ENCODE measurements at regions not wholly inside any gene's neighbourhood (a gene's known extent, or its start where the extent isn't known, plus 50 kb on each side); places are given as distances from the start of the nearest gene placed in this dataset.

DNA sequence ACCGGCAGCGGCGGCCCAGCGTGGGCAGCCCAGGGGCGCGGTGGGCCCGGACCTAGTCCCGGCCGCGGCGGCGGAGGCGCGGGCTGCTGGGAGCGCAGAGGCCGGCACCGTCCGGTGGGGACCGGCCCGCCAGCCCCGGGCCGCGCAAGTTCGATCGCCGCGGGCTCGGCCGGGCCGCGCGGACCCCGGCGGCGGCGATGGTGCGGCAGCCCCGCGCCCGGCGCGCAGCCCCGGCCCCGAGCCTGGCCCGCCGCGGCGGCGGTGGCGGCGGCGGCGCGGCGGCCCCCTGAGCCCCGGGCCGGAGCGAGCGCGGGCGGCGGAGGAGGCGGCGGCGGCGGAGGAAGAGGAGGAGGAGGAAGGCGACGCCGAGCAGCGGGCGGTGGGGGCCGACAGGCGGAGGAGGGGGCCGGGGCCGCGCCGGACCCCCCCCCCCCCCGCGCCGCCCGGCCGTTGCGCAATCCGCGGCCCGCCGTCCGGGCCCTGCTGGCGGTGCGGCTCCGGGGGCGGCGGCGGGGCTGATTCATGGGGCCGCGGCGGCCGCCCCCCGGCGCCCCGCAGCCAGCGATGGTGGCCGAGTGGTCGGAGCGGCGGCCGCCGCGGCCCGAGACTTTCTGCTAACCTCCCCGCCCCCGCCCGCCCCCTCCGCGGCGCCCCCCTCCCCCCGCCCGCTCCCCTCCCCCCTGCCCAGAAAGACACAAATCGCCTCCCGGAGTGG lies 1251.9 kb downstream of the BRD1 start:
- no peak for DNase-seq (ENCODE audit: low read depth)

DNA sequence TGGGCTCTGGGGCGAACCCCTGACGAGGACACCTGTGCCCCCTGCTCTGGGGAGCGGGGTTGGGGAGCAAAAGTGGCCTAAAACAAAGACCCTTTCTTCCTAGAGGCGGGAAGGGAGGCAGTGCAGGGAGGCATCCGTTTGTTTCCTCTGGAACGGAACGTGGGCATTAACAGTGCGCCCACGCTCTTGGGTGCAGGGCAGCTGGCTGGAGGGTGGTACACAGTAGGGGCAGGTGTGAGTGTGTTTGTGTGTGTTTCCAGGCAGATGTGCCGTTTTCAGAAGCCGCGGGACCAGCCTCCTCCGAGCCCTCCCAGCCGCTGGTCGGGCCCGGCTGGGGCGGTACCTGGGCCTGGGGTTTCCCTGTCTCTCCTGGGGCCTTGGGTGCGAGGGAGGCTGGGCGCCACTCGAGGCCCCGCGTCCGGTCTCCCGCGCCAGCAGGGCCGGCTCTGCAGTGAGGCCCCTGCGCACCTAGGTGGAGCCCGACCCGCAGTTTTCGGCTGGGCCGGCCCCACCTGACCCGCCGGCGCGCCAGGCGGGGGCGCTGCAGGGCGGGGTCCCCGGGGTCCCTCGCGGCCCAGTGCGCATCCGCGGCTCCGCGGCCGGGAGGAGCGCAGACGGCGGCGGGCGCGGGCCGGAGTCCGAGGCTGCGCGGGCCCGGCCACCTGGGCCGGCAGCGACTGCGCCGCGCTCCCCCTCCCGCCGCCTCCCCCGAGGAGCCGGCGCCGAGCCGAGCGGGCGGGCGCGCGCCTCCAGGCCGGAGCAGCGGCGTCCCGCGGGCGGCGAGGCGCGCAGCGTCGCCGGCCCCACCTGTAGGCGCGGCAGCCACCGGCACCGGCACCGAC lies 1252.7 kb downstream of the BRD1 start:
- DNase-seq (ENCODE audit: low read depth), result no peak

DNA sequence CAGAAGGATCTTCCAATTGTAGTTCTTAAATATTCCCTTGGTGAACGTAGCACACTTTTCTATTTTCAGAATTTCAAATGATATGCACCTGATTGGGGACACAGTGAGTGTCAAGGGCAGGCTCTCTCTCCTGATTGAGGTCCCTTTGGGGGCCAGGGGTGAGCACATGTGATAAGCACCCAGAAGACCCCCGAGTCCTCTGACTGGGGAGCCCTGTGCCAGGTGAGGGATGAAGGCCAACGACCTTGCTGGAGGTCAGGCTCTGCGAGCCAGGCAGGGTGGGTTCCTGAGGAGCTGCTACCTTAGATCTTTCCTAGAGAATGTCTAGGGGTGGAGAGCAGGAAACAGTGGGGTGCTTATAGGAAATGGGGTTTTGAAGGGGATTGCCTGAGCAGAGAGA lies 1253.9 kb downstream of the BRD1 start:
- no peak for DNase-seq (ENCODE audit: low read depth)

DNA sequence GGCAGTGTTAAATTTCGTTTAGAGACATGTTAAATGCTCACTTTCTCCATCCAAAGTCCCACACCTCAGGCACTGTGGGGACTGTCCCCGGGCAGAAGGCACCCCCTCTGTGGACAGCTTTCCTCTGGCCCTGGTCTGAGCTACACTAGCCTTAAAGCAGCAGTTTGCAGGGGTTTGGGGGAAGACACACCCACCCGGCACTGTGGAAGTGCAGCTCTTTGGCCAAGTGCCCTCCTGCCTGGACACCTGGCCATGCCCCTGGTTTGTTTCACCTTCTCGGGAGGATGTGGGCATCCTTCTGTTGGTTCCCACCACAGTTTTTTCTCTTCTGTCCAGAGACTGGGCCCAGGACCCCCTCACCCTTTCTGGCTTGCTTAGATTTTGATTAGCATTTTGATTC lies 1254.7 kb downstream of the BRD1 start:
- no peak for DNase-seq (ENCODE audit: low read depth)

DNA sequence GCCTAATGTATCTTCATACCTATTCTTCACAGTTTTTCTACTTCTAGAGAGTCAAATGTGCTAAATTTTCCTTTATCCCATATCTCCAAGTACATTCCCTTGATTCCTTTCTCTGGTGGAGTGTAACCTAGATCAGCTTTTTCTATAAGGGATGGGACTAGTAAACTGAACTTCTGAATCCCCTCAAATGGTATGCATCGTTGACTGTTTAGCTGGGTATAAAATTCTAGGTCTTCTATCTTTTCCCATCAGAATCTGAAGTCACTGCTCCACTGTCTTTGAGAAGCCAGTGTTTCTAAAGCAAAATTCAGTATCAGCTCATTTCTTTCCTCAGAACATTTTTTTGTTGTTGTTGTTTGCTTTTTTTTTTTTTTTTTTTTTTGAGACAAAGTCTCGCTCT lies 1256.8 kb downstream of the BRD1 start:
- DNase-seq (ENCODE audit: low read depth), result no peak

DNA sequence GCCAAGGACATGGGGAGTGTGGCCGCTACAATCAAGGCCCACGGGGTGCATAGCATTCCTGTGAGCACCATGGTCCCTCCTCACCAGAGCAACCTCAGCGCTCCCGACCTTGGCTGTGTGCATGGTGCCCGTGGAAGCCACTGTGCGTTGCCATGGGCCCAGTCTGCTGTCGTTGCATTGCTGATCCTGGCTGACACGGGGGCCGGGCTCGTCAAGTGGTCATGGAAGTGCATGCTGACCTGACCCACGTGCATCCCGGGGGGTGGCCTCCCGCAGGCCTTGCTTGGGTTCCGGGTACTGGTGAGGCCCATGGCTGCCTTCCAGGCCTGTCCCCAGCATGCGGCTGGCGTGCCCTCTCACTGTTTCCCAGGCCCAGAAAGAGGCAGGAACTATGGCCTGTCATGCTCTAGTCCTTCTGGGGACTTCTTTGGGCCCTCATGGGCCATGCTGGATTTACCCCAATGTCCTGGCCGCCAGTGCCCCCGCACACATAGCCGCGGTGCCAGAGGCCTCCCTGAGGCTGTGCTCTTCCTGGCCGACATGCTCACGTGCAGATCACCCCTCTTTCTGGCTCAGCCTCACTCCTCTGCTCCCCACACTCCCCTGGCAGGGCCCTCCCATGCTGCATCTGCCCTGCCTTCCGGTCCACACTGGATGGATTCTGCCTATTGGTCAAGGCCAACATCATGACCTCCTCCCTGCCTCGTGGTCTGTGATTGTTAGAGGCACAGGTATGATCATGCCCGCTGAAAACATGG lies 1258.0 kb downstream of the BRD1 start:
- no peak for DNase-seq (ENCODE audit: low read depth)

DNA sequence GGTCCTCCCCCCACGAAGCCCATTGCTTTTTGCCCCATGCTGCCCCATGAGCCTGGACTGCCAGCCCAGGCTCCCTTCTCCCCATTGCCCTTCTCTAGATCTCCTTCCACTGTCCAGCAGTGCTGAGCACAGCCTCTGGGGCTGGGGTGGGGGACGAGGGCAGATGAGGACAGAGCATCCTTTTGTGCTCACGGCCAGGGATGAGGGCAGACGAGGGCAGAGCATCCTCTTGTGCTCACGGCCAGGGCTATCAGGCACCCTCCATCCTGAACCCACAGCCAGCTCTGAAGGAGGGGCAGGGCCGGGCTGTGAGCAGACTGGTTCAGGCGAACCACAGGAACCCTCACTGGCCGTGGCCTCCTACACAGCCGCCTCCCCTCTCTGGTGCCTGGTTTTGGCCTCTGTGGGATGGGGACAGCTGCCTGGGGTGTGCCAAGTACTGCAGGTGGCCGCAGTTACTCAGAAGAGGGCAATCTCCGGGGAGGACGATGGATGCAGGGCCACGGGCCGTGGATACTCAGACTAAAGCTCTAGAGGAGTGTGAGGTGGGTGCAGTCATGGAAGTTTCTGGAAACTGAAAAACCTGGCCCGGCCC lies 1258.8 kb downstream of the BRD1 start:
- DNase-seq (ENCODE audit: low read depth), result no peak

DNA sequence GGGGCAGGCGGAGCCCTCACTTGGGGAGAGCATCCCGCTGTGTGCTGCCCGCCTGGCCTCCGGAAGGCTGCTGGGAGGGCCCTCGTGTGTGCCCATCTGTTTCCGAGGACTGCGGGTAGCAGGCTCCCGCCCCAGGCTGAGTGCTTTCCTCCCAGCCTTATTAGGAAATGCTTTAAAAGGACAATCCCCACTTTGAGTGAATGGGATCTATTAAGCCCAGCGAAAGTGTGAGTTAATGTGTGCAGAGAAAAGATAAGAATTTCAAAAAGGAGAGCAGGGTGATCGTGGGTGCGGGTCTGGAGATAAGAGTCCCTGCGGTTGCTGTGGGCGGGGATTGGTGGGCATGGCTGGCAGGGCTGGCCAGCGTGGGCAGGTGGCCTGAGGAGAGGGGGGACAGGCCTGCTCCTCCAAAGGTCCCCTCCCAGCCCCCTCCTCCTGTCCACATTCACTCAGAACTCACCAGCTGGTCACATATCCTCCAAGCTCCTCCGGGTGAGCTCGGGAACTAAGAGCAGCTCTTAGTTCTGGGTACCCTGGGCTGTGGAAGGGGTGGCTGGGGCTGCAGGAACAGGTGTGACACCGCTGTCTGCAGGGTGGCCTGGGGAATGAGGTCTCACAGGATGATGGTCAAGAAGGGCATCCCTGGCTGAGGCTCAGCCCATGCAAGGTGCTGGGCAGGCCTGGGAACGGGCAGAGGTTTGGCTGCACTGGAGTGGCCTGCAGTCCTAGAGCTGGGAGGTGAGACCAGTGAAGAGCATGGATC lies 1260.3 kb downstream of the BRD1 start:
- no peak for DNase-seq (ENCODE audit: low read depth)

DNA sequence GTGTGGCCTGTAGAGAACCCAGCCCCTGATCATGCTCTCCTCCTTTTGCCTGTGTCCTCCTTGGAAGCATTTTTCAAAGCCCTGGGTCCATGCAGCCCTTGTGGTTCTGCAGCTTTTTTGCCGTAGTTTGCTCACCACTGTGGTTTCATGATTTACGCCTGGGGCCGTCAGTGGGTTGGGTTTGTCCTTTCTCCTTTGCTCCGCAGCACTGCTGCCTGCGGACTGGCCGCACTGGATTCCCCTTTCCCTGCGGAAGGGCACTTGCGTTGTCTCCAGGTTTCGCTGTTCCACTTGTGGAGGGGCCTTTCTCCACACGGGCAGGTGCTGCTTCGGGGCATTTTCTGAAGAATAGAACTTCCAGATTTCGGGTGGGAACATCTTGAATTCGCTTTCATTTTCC lies 1260.9 kb downstream of the BRD1 start:
- peak; percentile 23 for DNase-seq (ENCODE audit: low read depth)

DNA sequence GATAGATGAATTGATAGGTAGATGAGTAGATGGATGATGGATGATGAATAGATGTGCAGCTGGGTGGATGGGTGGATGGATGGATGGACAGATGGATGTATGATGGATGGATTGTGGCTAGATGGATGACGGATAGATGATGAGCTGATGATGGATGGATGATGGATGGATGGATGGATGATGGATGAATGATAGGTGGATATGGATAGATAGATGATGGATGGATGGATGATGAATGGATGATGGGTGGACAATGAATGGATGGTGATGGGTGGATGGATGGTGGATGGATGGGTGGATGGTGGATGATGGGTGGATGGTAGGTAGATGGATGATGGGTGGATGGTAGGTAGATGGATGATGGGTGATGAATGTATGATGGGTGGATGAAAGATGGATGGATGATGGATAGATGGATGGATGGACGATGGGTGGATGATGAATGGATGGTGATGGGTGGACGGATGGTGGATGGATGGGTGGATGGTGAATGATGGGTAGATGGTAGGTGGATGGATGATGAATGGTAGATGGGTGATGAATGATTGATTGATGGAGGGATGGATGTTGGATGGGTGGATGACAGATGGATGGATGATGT lies 1261.7 kb downstream of the BRD1 start:
- DNase-seq (ENCODE audit: low read depth), result no peak

DNA sequence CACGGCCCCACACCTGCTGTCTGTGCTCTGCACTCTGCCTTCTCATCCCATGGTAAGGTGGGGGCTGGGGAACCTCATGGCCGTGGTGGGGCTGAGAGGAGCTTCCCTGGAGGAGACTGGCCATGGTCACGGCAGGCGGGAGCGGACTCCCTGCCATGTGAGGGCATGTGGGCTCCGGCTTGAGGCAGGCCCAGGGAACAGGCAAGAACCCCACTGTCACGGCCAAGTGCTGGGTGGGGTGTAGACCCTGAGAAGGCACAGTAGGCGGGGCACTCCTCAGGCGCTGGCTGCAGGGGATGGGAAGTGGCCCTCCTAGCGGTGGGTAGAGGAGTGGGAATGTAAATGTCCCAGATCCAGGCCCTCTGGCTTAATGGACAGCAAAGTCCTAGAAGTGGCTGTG lies 1262.7 kb downstream of the BRD1 start:
- no peak for DNase-seq (ENCODE audit: low read depth)

DNA sequence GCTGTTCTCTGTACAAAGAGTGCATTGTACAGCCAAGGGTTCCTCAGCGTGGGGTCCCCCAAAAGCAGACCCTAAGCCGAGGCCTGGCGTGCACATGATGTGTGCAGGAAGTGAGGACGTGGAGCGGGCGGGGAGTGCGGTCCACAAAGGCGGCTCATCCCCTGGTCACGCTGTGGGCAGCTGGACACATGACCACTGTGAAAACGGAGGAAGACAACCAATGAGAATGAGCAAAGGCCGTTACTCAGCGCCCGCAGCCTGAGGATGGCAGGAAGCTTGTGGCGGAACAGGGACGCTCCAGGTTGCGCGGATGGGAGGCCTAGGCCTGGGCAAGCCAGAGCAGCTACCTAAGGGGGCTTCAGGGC lies 1263.7 kb downstream of the BRD1 start:
- DNase-seq (ENCODE audit: low read depth), result no peak

DNA sequence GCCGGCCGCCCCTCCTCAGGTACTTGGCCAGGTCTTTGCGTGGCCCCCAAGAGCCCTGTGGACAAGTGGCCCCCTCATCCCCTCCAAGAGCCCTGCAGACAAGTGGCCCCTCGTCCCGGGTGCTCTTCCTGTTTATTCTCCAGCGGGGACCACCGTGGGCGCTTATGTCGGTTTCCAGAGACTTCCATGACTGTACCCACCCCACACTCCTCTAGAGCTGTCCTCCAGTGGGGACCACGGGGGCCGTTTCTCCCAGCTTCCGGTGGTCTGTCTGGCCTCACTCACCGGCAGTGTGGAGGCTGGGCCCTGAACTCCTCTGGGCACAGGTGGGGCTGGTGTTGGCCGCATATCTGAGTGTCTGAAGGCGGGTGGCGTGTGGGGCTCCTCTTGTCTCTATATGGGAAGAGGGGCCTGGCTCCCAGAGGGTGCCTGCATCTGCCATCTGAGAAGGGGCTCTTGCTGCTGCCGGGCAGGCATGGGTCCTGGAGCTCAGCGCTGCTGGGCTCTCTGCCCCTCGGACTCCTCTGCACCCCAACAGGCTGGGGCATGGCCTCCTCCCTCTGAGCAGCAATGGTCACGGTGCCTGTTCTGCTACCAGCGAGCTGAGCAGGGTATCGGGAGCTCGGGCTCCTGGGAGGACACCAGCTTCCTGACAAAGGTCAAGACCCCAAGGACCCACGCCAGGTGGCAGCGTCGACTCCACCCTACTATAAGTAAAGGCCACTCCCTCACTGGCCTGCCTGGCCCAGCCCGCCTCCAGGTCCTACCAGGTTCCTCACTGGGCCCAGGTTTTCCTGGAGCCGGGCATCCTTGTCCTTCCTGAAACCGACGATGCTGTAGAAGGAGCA lies 1264.3 kb downstream of the BRD1 start:
- no peak for DNase-seq (ENCODE audit: low read depth)

DNA sequence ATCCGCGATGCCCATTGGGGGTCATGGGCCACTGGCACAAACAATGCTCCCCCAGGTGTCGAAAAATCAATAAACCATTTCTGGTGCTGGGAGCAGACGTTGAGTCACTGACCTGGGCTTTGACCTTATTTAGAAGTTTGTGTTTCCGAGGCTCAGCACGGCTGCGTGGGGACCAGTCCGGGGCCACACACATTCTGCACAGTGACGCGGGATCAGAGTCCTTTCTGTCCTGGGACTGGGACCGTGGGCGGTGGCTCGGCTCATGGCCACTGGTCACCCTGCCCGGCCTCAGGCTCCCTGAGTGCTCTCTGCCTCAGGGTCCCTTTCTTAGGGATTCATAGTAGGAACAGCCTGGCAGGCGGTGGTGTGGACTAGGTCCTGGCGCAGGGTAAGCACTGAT lies 1266.0 kb downstream of the BRD1 start:
- no peak for DNase-seq (ENCODE audit: low read depth)

DNA sequence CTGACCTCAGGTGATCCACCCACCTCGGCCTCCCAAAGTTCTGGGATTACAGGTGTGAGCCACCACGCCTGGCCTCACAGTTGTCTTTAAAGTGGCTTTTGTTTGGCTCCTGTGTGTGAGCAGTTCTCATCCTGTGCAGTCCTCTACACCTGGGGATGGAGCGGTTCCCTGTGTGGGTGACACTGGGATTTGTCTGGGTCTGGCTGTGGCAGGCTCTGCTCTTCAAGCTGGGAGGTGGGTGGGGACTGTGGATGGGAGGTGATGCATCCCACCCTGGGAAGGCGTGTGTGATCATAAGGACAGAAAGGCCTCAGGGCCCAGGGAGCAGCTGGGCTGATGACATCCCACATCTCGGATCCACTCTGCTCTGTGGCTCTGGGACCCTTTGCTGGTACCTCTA lies 1266.8 kb downstream of the BRD1 start:
- no peak for DNase-seq (ENCODE audit: low read depth)

DNA sequence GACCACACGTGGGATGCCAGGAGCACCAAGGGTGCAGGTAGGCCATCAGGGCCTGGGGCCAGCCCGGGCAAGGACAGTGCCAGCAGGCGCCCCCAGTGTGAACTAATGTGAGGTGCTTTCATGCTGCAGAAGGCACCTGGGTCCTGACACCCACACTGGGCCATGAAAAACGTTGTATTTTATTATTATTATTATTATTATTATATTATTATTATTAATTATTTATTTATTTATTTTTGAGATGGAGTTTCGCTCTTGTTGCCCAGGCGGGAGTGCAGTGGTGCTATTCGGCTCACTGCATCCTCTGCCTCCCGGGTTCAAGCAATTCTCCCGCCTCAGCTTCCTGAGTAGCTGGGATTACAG lies 1267.3 kb downstream of the BRD1 start:
- DNase-seq (ENCODE audit: low read depth), result no peak

DNA sequence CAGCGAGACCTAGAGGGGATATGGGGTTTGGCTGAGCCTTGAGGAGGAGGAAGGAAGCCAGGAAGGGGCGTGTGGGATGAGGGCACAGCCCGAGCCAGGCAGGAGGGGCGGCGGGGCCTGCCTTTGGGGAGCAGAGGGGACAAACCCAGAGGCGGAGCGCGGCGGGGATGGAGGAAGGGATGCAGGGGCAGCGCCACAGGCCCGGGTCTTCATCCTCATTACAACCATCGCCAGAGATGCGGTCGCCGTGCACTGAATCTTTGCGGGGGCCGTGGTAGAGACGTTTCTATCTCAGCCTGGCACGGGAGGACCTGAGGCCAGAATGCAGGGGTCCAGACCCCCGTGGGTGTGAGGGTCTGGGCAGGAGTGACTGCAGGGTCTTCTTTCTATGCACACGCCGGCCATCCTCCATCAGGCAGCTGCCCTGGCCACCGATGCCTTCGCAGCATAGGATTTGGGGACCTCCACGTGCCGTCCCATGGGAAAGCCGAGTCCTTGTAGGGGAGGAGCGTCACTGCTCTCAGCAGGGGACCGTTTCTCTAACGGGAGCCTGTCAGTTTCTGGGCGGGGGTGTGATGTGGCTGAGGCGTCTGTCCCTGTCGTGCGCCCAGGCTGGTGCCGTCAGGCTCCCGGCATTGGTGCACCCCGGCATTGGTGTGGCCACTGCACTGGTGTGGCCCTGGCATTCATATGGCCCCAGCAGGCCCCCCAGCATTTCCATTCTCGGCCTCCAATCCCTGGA lies 1267.9 kb downstream of the BRD1 start:
- no peak for DNase-seq (ENCODE audit: low read depth)

DNA sequence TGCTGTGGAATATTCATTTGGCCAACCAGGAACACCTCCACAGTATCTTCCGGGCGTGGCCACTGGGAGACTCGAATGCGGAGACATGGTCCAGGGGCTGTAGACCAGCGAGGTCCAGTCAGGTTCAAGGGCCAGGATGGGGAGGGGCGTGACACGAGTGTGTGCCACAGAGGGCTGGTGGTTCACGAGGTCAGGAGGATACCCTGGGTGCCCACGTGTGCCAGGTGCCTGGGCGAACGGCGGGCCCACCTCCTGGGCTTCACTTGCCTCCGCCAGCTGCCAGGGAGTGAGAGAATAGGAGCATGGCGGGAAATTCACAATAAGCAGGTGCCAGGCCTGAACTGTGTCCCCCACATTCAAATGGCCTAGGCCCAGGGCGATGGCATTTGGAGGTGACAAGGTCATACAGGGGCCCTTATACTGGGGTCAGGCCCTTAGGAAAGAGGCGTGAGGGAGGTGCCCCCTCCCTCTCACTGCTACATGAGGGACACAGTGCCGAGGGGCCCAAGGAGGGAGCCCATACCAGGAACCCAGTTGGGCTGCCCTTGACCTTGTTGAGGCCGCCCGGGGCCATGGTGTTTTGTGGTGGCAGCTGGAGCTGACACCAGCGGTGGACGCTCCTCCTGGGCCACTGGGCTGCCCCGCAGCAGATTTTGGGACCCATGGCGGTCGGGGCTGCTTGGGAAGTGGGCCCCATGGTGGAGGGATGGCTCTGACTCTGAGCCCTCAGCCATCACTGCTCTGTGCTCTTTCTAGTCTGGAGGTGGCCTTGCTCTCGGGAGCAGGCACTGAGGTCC lies 1268.9 kb downstream of the BRD1 start:
- DNase-seq (ENCODE audit: low read depth), result no peak

DNA sequence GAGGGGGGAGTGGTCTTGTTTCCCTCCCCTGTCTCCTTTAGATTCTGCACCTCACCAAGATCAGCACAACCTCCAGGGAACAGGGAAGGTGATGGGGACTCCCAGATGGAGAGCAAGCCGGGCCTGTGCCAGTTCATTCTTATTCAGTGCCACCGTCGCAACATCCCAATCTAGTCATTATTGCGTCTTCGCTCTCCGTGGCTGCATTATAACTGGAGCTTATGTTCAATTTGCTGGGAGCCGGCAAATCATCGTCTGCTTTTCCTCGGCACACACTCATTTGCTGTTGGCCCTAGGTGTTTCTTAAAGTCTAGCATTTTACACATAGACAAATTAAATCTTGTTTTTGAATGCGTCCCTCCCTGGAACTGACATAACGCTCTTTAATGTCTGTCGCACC lies 1269.7 kb downstream of the BRD1 start:
- DNase-seq (ENCODE audit: low read depth), result no peak

Measured in GM04503 (cell line).